Fibroblast of lung (primary cell): ENCODE measurements at regions not wholly inside any gene's neighbourhood (a gene's known extent, or its start where the extent isn't known, plus 50 kb on each side); places are given as distances from the start of the nearest gene placed in this dataset.

Source experiments
- CTCF ChIP-seq, 2 donors: IDR thresholded peaks in 1 of 2; conservative IDR thresholded peaks in 1 of 2; 1 replicate in 1 of 2; 2 replicates in 1 of 2; pipeline ENCODE4 v1.5.1; 2011 to 2012; ENCODE audit warnings: low read length in 2 of 2, control low read depth in 1 of 2, inconsistent platforms in 1 of 2, low read depth in 1 of 2, mild to moderate bottlenecking in 1 of 2
- EZH2 ChIP-seq: IDR thresholded peaks from 2 replicates; pipeline ENCODE4 v1.5.1; 2012; ENCODE audit warnings: low read length, control low read depth, mild to moderate bottlenecking; ENCODE audit errors: missing control alignments

GRCh38 chr6:95685822-95686221 is 108.5 kb downstream of the MANEA start:
- TF ChIP-seq CTCF (conservative IDR thresholded peaks at IDR 0.05 in 1 of 2, IDR thresholded peaks at IDR 0.05 in 1 of 2; ENCODE audit: low read depth in 1 of 2, low read length in 2 of 2) (no peak), EZH2 (no peak)
